Endothelial cell of umbilical vein (primary cell): ENCODE measurements at regions not wholly inside any gene's neighbourhood (a gene's known extent, or its start where the extent isn't known, plus 50 kb on each side); places are given as distances from the start of the nearest gene placed in this dataset.

Experiments
- EZH2 ChIP-seq: IDR thresholded peaks from 2 replicates; pipeline ENCODE4 v1.6.1; 2012; ENCODE audit warnings: borderline replicate concordance, low read depth, mild to moderate bottlenecking, moderate library complexity, low read length, inconsistent platforms; ENCODE audit not compliant: severe bottlenecking
- FOS ChIP-seq: IDR thresholded peaks from 2 replicates; pipeline ENCODE4 v1.6.1; 2011; ENCODE audit warnings: mild to moderate bottlenecking, low read length, moderate library complexity, borderline replicate concordance; ENCODE audit not compliant: insufficient read depth
- GATA2 ChIP-seq: IDR thresholded peaks from 2 replicates; pipeline ENCODE4 v1.7.0; 2011; ENCODE audit warnings: low read depth, mild to moderate bottlenecking, moderate library complexity, mixed read lengths, low read length; ENCODE audit not compliant: insufficient read length, insufficient read depth
- JUN ChIP-seq: IDR thresholded peaks from 2 replicates; pipeline ENCODE4 v1.6.1; 2011; ENCODE audit warnings: borderline replicate concordance, low read depth; ENCODE audit not compliant: insufficient read length, insufficient read depth
- MYC ChIP-seq: IDR thresholded peaks from one replicate; pipeline ENCODE4 v1.6.1; 2011; ENCODE audit warnings: mild to moderate bottlenecking, low read depth, low read length
- POLR2A ChIP-seq: IDR thresholded peaks from 2 replicates; pipeline ENCODE4 v1.6.1; 2012; ENCODE audit warnings: low read depth, mild to moderate bottlenecking, control low read depth, low read length
- POLR2AphosphoS5 ChIP-seq: IDR thresholded peaks from 2 replicates; pipeline ENCODE4 v1.6.1; 2012; ENCODE audit warnings: low read depth, mild to moderate bottlenecking, control low read depth, low read length, moderate library complexity; ENCODE audit not compliant: insufficient read depth
- TF ChIP-seq, protein P1 (sequence below), 2 donors: IDR thresholded peaks; 1 replicate in 1 of 2; 2 replicates in 1 of 2; pipeline ENCODE4 v1.5.1; 2011; ENCODE audit warnings: low read length in 2 of 2, mild to moderate bottlenecking in 2 of 2, moderate library complexity in 2 of 2, control low read depth in 1 of 2, inconsistent platforms in 1 of 2, low read depth in 1 of 2; ENCODE audit not compliant: insufficient read depth in 1 of 2; ENCODE audit errors: extremely low read depth in 1 of 2
- TF ChIP-seq, protein P2 (sequence below): IDR thresholded peaks from 2 replicates; pipeline ENCODE4 v1.6.1; 2011; ENCODE audit not compliant: insufficient read depth, insufficient read length

DNA sequence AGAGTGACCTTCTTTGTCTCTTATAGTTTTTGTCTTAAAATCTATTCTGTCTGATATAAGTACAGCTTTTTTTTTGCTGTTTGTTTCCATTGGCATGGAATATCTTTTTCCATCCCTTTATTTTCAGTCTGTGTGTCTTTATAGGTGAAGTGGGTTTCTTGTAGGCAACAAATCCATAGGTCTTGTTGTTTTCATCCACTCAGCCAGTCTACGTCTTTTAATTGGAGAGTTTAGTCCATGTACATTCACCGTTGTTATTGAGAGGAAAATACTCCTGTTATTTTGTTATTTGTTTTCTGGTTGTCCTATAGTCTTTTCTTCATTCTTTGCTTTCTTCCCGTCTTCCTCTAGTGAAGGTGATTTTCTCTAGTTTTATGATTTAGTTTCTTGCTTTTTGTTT lies 115.9 kb downstream of the IFI44 start:
- TF ChIP-seq POLR2A (no peak), POLR2AphosphoS5 (no peak), EZH2 (no peak), MYC (no peak), FOS (no peak), JUN (no peak), GATA2 (no peak)
- TF ChIP-seq, protein P1, sequence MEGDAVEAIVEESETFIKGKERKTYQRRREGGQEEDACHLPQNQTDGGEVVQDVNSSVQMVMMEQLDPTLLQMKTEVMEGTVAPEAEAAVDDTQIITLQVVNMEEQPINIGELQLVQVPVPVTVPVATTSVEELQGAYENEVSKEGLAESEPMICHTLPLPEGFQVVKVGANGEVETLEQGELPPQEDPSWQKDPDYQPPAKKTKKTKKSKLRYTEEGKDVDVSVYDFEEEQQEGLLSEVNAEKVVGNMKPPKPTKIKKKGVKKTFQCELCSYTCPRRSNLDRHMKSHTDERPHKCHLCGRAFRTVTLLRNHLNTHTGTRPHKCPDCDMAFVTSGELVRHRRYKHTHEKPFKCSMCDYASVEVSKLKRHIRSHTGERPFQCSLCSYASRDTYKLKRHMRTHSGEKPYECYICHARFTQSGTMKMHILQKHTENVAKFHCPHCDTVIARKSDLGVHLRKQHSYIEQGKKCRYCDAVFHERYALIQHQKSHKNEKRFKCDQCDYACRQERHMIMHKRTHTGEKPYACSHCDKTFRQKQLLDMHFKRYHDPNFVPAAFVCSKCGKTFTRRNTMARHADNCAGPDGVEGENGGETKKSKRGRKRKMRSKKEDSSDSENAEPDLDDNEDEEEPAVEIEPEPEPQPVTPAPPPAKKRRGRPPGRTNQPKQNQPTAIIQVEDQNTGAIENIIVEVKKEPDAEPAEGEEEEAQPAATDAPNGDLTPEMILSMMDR (IDR thresholded peaks at IDR 0.05; ENCODE audit: extremely low read depth in 1 of 2, insufficient read depth in 1 of 2, low read depth in 1 of 2, low read length in 2 of 2): no peak
- TF ChIP-seq, protein P2, sequence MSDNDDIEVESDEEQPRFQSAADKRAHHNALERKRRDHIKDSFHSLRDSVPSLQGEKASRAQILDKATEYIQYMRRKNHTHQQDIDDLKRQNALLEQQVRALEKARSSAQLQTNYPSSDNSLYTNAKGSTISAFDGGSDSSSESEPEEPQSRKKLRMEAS: no peak
